Left renal cortex interstitium (tissue), 4 donors: ENCODE measurements at regions not wholly inside any gene's neighbourhood (a gene's known extent, or its start where the extent isn't known, plus 50 kb on each side); places are given as distances from the start of the nearest gene placed in this dataset.
"Not testable (repeated sequence)": the region's sequence is repeated elsewhere in the genome, so short reads cannot be mapped to it uniquely, and the experiment has no call there.

Experiments
- DNase-seq, 4 donors: peaks; one replicate each; pipeline ENCODE4 v3.0.0-alpha.2; 2013; ENCODE audit warnings: low read depth in 4 of 4, low spot score in 2 of 4, missing footprints in 1 of 4

DNA sequence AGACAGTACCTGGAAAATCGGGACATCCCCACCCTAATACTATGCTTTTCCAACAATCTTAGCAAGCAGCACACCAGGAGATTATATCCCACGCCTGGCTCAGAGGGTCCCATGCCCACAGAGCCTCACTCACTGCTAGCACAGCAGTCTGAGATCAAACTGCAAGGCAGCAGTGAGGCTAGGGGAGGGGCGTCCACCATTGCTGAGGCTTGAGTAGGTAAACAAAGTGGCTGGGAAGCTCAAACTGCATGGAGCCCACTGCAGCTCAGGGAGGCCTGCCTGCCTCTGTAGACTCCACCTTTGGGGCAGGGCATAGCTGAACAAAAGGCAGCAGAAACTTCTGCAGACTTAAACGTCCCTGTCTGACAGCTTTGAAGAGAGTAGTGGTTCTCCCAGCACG is 275.5 kb downstream of the IKZF2 start:
- DNase-seq = not testable (repeated sequence)

DNA sequence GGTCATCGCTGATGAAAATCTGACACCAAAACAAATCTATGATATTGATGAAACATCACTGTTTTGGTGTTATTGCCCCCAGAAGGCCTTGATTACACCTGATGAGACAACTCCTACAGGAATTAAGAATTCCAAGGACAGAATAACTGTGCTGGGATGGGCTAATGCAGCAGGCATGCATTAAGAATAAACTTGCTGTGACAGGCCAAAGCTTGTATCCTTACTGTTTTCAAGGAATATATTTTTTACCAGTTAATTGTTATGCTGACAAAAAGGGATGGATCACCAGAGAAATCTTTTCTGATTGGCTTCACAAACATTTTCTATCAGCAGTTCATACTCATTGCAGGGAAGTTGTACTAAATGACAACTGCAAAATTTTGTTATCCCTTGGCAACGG is 278.2 kb downstream of the IKZF2 start:
- no peak for DNase-seq

DNA sequence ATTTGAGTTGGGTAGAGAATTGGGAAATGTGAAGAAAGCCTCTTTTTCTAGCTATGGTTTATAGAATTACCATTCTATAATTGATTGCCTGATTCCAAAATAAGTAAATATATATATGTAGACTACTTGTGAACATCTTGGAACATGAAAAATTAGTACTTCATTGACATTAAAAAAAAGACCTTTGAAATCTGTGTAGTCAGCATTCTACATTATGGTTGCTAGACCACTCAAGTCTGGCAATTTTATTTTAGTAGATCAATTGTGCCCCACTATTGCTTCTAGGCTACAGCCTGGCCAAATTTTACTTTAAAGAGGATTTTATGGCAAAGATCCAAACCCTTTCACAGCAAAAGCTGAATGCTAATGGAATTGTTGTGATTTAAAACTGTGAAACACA is 279.8 kb downstream of the IKZF2 start:
- no peak for DNase-seq

DNA sequence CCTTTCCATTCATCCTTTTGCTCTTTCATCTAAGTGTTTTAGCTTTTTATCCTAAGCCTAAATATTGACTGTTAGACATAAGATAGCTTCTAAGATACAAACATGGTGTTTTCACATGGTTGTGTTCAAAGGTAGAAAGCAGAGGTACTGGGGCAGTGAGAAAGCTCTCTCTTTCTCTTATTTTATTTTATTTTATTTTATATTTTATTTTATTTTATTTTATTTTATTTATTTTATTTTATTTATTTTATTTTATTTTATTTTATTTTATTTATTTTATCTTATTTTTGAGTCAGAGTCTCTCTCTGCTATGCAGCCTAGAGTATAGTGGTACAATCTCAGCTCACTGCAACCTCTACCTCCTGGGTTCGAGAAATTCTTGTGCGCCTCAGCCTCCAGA is 287.2 kb downstream of the IKZF2 start:
- DNase-seq = no peak

DNA sequence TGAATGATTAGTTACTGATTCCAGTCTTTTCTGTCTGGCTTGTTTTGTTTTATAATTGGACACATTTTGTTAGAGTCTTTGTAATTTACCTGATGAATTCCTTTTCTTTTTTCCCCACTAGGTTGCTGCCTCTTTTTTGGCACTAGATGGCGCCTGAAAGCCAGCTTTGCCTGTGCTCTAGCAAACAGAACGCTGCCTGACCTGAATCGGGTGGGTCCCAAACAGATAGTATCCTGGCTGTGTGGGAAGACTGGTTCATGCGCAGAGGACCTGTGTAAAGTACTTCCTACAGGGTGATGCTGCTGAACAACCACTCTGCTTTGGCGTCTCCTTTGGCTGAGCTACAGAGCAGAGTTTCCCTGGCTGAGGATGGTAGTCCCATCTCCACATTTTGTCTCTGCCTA is 288.2 kb downstream of the IKZF2 start:
- DNase-seq = no peak

DNA sequence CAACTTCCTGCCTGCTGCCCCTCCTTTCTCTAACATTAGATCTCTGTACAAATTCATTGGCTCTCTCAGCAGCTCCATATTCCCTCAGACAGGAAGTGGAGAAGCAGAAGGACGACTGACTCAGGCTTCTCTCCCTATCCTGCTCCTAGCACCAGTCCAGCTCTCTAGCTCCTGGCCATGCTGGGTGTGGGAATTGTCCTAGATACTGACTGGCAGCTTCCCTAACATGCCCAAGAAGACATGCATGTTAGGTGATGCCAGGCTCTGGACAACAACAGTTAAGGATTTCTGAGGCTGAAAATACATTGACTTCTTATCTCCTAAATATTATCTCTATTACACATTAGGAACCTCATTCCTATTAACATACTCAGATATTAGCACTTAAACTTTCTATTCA is 292.9 kb downstream of the IKZF2 start:
- no peak for DNase-seq

DNA sequence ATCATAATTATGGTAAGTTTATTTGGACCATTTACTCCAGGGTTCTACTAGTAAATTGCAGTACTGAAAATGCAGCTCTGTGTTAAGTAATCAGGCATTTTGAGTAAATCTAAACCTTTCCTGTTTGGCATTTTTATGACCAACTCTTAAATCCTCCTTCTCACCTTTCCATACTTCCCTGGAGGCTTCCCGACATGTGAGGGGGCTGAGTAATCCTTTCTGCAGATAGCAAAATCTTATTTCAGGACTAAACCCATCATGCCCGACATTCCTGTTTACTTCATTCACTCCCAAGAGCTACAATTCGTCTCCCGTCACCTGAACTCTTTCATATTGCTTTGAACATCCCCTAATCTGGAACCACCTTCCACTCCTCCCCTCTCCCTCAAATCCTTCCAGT is 296.6 kb downstream of the IKZF2 start:
- DNase-seq = peak in 1 of 4 donors; percentile 2

DNA sequence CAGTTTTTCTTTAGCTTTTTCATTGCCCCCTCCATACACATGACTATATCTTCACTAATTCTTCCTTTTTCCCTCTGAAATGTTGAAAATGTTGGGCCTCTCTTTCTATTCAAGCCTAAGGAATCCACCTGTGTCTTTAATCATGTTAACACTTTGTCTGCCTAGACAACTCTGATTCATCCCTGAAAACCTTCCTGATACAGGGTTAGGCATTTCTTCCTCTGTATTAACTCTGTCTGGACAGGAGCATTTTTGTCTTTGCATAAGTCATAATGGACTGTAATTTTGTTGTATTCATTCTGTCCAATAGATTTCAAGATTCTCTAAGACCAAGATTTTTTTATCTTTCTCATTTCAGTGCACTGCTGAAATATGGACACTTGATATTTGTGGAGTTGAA is 297.3 kb downstream of the IKZF2 start:
- no peak for DNase-seq

DNA sequence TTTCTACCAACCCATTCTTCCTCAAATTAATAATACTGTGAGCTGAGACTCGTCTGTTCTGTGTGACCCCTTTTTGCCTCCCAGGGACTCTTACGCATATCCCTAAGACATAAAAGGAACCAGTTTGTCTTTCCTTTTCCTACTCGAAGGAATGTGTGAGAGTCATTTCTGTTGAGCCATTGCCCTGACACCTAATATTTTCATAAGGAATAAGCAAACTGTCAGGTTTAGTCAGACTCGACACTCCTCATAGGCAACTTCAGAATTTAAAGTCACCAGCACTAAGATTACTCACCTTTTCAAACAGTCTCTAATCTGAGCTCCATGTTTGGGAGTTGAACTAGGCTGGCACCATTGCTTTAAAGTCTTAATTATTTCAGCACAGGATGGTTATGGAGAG is 305.5 kb downstream of the IKZF2 start:
- DNase-seq = no peak

DNA sequence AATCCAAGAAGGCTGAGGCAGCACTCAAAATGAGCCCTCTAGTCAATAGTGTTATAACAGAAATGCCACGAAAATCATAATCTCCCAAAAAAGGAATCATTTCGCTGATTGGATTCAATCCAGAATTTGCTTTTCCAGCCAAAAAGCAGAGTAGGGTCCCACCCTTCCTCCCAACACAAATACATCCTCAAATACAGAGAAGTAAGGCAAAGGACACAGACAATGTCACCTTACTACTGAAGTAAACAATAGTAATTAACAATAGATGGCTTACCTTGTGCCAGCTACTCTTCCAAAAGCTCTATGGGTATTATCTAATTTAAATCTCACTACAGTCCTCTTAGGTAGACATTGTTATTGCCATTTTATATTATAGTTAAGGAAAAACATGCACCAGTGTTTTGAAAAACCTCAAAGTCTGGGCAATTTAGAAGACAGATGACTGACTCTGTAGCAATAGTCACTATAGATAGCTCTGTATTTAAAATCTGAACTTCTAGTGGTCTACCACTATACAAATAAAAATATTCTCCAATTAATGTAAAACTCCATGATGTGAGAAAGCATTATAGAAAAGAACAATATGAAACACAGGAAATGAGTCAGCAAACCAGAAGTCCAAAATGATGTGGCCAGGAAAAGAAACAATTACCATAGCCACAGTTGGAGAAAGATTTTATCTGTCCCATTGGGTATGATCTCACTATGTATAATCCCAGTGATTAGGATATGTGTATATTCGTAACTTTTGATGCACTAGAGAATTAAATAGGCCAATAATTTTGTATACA is 305.0 kb upstream of the ERBB4 start:
- DNase-seq = no peak

DNA sequence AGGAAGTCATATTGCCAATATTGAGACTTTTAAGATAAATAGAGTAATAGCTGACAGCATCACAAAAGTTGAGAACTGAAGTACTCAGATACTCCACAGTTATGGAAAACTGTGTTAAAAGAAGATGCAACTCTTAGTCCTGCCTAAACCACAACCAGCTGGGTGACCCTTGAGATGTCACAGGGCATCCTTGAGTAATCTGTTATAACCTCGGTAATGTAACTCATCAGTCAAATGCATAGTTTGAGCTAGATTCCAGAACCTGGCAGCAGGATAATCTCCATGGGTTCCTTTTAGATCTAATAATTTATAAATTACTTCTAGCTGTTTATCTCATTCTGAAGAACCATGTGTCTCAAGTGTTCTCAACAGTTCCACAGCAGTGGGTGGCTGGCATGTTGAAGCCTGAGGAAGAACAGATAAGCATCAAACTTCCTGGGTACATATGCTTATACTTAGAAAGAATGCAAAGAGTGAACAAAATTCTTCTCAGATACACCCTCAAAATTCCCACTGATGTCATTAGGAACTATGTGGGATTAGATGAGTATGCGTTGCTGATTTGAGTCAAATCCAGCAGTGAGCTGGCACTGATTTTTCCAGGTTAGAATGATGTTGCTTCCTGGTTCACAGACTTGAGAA is 304.1 kb upstream of the ERBB4 start:
- DNase-seq = no peak

DNA sequence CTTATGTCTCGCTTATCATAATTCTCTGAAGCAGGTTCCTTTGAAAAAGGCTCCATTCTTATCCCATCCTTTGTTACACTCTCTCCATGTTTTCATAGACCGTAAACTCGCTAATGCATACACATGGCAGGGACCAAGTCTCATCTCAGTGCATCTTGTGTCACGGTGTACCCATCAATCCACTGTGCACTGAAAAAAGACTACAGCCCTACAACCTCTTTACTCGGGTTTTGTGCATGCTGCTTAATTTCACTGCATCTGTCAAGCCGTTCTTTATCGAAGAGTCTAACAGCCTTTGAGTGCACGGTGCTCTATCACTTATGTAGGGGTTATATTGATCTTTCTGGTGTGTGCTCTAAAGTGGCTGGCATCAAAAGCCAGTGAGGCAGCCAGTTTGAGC is 302.9 kb upstream of the ERBB4 start:
- no peak for DNase-seq

DNA sequence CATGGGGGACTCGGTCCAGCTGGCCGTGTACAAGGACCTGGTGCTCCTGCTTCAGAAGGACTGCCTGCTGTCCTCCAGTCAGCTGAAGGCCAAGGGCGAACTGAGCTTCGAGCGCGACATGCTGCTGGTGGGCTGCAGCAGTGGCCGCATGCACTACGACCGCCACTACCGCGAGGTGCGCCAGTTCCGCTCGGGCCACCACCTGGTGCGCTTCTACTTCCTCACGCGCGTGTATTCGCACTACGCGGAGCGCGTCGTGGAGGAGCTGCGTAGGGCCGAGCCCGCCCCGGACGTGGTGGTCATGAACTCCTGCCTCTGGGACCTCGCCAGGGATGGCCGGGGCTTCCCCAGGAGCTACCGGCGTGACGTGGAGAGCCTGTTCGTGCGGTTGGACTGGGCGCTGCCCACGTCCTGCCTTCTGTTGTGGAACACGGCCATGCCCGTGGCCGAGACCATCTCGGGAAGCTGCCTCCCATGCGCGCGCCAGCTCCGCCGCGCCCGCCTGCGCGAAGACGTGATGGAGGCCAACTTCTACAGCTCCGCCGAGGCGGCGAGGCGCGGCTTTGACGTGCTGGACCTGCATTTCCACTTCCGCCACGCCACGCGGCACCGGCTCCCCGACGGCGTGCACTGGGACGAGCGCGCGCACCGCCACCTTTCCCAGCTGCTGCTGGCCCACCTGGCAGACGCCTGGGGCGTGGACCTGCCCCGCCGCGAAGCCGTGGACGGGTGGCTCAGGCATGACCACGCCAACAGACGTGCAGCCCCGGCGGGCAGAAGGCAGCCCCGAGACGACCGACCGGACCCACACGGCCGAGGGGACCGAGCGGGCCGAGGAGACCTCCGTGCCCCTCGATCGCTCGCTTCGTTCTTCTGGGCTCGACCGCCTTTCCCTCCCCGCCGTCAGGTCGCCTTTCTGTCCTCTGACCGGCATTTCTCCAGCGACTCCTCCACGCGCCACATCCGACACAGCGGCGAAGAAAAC is 293.9 kb upstream of the ERBB4 start:
- no peak for DNase-seq

DNA sequence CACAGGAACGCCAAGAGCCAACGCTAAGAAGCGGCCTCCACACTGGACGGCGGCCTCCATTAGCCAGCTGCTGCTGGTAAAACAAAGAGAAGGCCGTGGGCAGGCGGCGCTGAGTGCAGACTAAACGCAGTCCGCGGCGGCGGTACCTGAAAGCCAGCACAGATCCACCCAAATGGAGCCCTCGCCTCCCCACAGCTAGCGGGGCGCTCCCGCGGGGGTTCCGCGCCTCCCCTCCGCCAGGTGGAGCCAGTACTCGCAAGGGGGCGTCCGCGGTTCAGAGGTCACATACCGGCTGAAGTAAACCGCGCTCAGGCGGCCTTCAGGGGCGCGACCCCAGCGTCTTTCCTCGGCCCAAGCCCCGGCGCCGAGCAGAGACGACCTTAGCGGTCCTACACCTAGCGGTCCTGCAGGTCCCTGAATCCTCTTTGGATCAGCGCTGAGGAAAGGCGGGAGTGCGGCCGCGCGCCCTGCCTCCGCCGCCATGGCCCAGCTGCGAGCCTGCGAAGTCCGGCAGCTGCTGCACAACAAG is 293.1 kb upstream of the ERBB4 start:
- DNase-seq = no peak

DNA sequence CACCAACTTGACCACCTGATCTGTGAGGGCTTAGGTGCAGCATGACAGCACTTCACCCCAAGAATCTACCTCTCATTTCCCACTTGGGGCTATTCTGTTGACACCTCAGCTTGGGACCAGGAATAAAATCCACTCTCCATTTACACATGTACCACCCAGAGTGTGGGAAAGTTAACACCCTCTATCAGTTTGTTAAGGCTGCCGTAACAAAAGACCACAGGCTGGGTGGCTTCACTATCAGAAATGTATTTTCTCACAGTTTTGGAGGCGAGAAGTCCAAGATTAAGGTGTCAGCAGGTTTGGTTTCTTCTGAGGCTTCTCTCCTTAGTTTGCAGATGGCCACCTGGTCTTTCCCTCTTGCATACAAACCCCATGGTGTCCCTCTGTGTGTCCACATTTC is 277.7 kb upstream of the ERBB4 start:
- no peak for DNase-seq

DNA sequence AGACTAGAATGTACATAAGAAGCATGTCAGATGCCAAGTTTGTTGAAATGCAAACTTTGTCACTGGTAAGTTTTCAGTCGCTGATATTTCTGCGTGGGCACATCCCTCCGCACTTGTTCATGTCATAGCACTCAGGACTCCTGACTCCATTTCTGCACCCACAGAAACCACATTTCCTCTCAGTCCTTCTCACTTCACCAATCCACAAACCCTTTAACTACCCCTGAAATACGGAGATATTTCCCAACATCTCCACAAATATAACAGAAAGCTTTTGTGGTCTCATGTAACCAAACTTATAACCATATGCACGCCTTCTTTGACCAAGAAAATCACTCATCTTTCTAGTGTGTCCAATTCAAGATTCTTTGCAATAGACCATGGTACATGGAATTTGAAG is 276.9 kb upstream of the ERBB4 start:
- no peak for DNase-seq

DNA sequence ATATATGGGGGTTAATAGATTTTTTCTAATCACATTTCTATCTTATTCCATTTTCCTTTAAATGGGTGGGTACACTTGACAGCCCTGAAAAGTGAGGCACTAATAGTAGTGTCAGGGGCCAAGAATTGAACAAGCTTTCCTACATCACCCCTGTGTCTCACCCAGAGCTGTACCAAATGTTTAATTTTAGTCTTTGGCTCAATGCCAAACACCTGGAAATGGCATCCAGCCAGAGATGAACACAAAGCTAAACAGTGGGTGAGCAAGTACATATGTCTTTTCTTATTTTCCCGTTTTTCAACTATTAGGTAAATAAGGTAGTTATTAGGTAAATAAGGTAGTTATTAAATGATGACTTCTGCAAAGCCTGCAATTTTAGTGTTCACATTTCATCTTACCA is 276.3 kb upstream of the ERBB4 start:
- no peak for DNase-seq

DNA sequence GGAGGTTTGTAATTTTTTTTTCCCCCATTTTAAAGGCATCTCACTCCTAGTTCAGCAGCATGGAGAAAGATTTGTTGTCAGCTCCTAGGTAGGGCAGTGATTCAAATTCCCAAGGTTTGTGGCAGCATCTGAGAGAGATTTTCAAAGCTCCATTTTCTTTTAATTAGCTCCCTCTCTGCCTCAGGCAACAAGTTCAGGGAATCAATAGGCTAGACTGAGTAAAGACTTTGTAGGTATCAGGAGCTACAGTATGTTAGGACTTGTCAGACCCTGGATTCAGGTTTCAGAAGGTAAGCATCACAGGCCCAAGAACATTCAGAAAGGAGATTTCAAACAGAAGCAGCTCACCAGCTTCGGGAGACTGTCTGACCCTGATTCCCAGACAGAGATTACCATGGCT is 273.3 kb upstream of the ERBB4 start:
- no peak for DNase-seq

DNA sequence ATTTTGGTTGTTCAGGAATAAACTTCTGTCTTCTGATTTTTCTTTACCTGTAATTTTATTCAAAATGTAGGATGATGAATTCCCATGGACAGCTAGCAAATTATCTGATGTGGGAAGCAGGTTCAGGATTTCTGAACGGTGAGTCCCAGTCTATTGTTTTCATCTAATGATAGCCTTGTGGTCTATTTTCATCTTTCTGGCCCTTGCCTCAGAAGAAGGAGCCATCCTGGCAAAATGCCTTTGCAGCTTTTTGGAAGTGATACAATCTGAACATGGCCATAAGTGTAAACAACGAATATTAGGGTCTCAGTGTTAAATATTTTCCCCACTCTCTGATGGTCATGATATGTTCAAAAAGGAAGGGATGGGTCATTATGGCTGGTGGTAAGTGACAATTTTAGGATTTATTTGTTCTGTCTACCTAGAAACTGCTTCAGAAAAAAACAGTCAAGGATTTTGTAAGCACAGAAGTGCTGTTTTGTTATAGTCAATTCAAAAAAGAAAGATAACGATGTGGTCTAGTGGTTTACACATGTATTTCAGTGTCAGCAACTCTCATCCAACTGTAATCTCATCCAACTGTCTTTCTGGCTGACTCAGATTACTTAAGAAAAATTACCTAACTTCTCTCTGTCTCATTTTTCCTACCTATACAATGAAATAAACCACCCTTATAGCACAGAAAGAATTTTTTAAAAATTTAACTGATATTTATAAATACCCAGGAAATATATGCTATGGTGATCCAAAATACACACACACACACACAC is 272.6 kb upstream of the ERBB4 start:
- no peak for DNase-seq

DNA sequence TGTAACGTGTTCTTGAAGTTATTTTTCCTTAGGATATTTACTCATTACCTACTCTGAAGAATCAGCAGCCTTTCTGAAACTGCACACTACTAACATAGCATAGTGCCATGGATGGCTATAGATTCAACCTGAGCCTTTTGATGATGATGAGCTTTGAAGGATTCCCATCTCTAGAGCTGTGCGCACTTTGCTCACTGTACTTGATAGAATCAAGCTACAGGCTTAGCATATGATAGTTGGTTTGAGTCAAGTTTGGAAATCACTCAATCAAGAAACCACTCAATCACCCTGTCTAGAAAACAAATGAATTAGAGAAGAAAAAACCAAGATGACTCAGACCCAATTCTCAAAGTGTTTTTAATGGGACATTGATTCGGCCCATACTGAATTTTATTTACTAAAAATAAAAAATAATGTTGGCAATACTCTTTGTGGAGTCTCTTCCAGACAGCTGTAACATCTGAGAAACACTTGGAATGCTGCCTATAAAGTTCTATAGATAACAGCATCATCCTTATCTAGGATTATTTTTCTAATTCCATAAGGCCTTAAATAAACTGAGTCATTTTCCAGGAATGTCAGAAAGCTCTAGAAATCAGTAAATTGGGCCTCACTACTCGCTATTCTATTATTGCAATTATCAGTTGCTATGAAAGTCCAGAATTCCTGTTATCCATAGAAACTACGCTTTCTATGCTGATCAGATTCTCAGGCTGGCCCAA is 259.0 kb upstream of the ERBB4 start:
- no peak for DNase-seq
